OCI-LY7 (cell line): ENCODE measurements at regions not wholly inside any gene's neighbourhood (a gene's known extent, or its start where the extent isn't known, plus 50 kb on each side); places are given as distances from the start of the nearest gene placed in this dataset.

ENCODE experiments used
- BruUV-seq: library from RNA; stranded (reverse); fragments of 400-500 nt; replicated peaks from 2 replicates; lab custom pipeline; 2021; lab: Mats Ljungman, UMichigan
- CTCF ChIA-PET: fragments of 300-600 bp; sonication (Branson Sonifier 250); formaldehyde crosslinking; loops from one replicate; lab custom pipeline; 2022; ENCODE audit warnings: antibody characterized with exemption; ENCODE audit not compliant: unreplicated experiment; lab: Charles Lee
- POLR2A ChIA-PET: fragments of 300-600 bp; sonication (Branson Sonifier 250); formaldehyde crosslinking; loops from one replicate; lab custom pipeline; 2022; ENCODE audit warnings: antibody characterized with exemption; lab: Charles Lee
- DNase-seq: peaks from one replicate; pipeline ENCODE4 v3.0.0-alpha.2; 2015; ENCODE audit warnings: low spot score
- H2AFZ ChIP-seq: fragments of 200-600 bp; sonication (generic), shearing (Covaris generic); 2 replicates; pipeline ENCODE4 v1.6.1; 2014; ENCODE audit warnings: mild to moderate bottlenecking, antibody characterized with exemption, low read length, moderate library complexity
- H3K27ac ChIP-seq: fragments of 200-600 bp; sonication (generic); 2 replicates; pipeline ENCODE4 v1.5.1; 2014; ENCODE audit warnings: mixed run types, low read depth, mild to moderate bottlenecking, moderate library complexity, low read length, inconsistent platforms; ENCODE audit not compliant: poor library complexity, severe bottlenecking
- H3K36me3 ChIP-seq: fragments of 200-600 bp; sonication (generic); 2 replicates; pipeline ENCODE4 v1.6.1; 2014; ENCODE audit warnings: mild to moderate bottlenecking, antibody characterized with exemption, low read length, moderate library complexity, mixed read lengths; ENCODE audit not compliant: insufficient read depth
- H3K4me1 ChIP-seq: fragments of 200-600 bp; sonication (generic); 2 replicates; pipeline ENCODE4 v1.5.1; 2014; ENCODE audit warnings: mild to moderate bottlenecking, low read length; ENCODE audit not compliant: insufficient read depth, poor library complexity, severe bottlenecking
- H3K4me2 ChIP-seq: fragments of 200-600 bp; sonication (generic); 2 replicates; pipeline ENCODE4 v1.6.1; 2014; ENCODE audit warnings: mild to moderate bottlenecking, low read length
- H3K4me3 ChIP-seq: fragments of 200-600 bp; sonication (generic); 2 replicates; pipeline ENCODE4 v1.5.1; 2014; ENCODE audit warnings: mild to moderate bottlenecking, low read depth, low read length; ENCODE audit not compliant: poor library complexity, severe bottlenecking
- H3K79me2 ChIP-seq: fragments of 200-600 bp; sonication (generic); 2 replicates; pipeline ENCODE4 v1.6.1; 2016; ENCODE audit warnings: low read depth, mild to moderate bottlenecking, low read length, moderate library complexity, mixed read lengths; ENCODE audit not compliant: insufficient read depth
- H3K9me2 ChIP-seq: fragments of 200-600 bp; sonication (generic); 2 replicates; pipeline ENCODE4 v1.6.1; 2016; ENCODE audit warnings: mild to moderate bottlenecking, low read length, mixed read lengths; ENCODE audit not compliant: insufficient read depth
- H3K9me3 ChIP-seq: fragments of 200-600 bp; sonication (generic); 2 replicates; pipeline ENCODE4 v1.6.1; 2014; ENCODE audit warnings: mild to moderate bottlenecking, mixed run types, low read length, mixed read lengths
- H4K20me1 ChIP-seq: fragments of 200-600 bp; sonication (generic); 2 replicates; pipeline ENCODE4 v1.6.1; 2014; ENCODE audit warnings: mild to moderate bottlenecking, antibody characterized with exemption, low read length, moderate library complexity, mixed read lengths; ENCODE audit not compliant: insufficient read depth
- EZH2phosphoT487 ChIP-seq: fragments of 200-600 bp; sonication (generic); IDR thresholded peaks from 2 replicates; pipeline ENCODE4 v1.6.1; 2018; ENCODE audit warnings: low read depth, borderline replicate concordance, mild to moderate bottlenecking, mixed run types, antibody characterized with exemption, low read length, moderate library complexity, mixed read lengths
- intact Hi-C: fragments of 100-400 bp; cut with micrococcal nuclease; formaldehyde crosslinking; loops from one replicate; pipeline ENCODE4 v1.10.0; 2022; ENCODE audit not compliant: unreplicated experiment
- TF ChIP-seq, protein P1 (sequence below): fragments of 200-600 bp; sonication (generic); conservative IDR thresholded peaks from 2 replicates; pipeline ENCODE4 v1.5.1; 2014; ENCODE audit warnings: mild to moderate bottlenecking, antibody characterized with exemption, low read length, moderate library complexity, mixed read lengths

DNA sequence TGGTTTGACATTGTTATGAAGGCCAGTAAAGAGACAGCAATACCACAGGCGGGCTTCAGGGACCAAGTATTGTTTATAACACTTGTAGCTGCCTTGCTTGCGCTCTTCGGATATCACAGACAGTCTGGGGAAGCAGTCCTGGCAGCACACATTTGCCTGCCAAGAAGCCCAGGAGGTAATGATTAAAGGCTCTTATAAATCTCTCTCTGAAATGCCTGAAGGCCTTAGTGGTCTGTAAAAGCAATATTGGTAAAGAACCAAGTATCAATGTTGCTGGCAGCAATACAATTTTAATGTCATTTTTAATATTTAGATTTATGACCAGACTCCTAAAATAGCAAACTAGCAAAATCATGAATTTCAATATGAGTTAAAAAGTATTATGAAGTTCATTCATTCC is 1312.4 kb downstream of the PCDH9 start:
- Histone ChIP-seq H3K36me3 (no peaks in the 10 kb centered on the region), H2AFZ (no peak overlapping the region), H3K27ac (no peak overlapping the region), H3K9me2 (no peaks in the 10 kb centered on the region), H3K4me3 (no peak overlapping the region), H3K4me1 (no peaks in the 10 kb centered on the region), H3K9me3 (no peaks in the 10 kb centered on the region), H4K20me1 (no peaks in the 10 kb centered on the region), H3K4me2 (no peak overlapping the region), H3K79me2 (no peaks in the 10 kb centered on the region)
- CTCF ChIA-PET = no interaction called here
- no TSS peak for BruUV-seq
- intact Hi-C loops = loop anchor here (5.0 kb wide), 1 partner anchor 250 kb away; no protein-coding TSS in a partner anchor
- DNase-seq = no peak
- TF ChIP-seq, protein P1, sequence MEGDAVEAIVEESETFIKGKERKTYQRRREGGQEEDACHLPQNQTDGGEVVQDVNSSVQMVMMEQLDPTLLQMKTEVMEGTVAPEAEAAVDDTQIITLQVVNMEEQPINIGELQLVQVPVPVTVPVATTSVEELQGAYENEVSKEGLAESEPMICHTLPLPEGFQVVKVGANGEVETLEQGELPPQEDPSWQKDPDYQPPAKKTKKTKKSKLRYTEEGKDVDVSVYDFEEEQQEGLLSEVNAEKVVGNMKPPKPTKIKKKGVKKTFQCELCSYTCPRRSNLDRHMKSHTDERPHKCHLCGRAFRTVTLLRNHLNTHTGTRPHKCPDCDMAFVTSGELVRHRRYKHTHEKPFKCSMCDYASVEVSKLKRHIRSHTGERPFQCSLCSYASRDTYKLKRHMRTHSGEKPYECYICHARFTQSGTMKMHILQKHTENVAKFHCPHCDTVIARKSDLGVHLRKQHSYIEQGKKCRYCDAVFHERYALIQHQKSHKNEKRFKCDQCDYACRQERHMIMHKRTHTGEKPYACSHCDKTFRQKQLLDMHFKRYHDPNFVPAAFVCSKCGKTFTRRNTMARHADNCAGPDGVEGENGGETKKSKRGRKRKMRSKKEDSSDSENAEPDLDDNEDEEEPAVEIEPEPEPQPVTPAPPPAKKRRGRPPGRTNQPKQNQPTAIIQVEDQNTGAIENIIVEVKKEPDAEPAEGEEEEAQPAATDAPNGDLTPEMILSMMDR = no peak
- no peak for TF ChIP-seq EZH2phosphoT487
- POLR2A ChIA-PET = no interaction called here

GRCh38 chr13:65915195-65915594 is 1314.9 kb downstream of the PCDH9 start:
- H3K4me2 ChIP-seq = no peak overlapping the region
- ChIA-PET CTCF (no interaction called here), POLR2A (no interaction called here)
- no peaks in the 10 kb centered on the region for H3K9me2 ChIP-seq
- no TSS peak for BruUV-seq
- no peaks in the 10 kb centered on the region for H3K79me2 ChIP-seq
- no peak overlapping the region for H3K4me3 ChIP-seq
- H3K9me3 ChIP-seq = no peaks in the 10 kb centered on the region
- H4K20me1 ChIP-seq = no peaks in the 10 kb centered on the region
- no peaks in the 10 kb centered on the region for H3K4me1 ChIP-seq
- H2AFZ ChIP-seq = no peak overlapping the region
- no peak for DNase-seq
- no peak overlapping the region for H3K27ac ChIP-seq
- TF ChIP-seq, protein P1 = no peak
- TF ChIP-seq EZH2phosphoT487 = no peak
- H3K36me3 ChIP-seq = no peaks in the 10 kb centered on the region
- intact Hi-C loops = loop anchor here (5.0 kb wide), 1 partner anchor 248 kb away; no protein-coding TSS in a partner anchor

- no peaks in the 10 kb centered on the region for H3K9me2 ChIP-seq
- ChIA-PET POLR2A (no interaction called here), CTCF (no interaction called here)
- BruUV-seq = no TSS peak
- H3K4me2 ChIP-seq = no peak overlapping the region
- no peak for DNase-seq
- intact Hi-C loops = loop anchor here (5.0 kb wide), 1 partner anchor 247 kb away; no protein-coding TSS in a partner anchor
- TF ChIP-seq, protein P1 = no peak
- no peak for TF ChIP-seq EZH2phosphoT487
- H3K79me2 ChIP-seq = no peaks in the 10 kb centered on the region
- H3K4me1 ChIP-seq = no peaks in the 10 kb centered on the region
- H2AFZ ChIP-seq = no peak overlapping the region
- no peaks in the 10 kb centered on the region for H3K36me3 ChIP-seq
- H4K20me1 ChIP-seq = no peaks in the 10 kb centered on the region
- H3K4me3 ChIP-seq = no peak overlapping the region
- H3K9me3 ChIP-seq = no peaks in the 10 kb centered on the region
- no peak overlapping the region for H3K27ac ChIP-seq
Observed at GRCh38 chr13:65914716-65915115, 1315.4 kb downstream of the PCDH9 start.
